ENCODE measurements at regions not wholly inside any gene's neighbourhood (a gene's known extent, or its start where the extent isn't known, plus 50 kb on each side); places are given as distances from the start of the nearest gene placed in this dataset.

DNA sequence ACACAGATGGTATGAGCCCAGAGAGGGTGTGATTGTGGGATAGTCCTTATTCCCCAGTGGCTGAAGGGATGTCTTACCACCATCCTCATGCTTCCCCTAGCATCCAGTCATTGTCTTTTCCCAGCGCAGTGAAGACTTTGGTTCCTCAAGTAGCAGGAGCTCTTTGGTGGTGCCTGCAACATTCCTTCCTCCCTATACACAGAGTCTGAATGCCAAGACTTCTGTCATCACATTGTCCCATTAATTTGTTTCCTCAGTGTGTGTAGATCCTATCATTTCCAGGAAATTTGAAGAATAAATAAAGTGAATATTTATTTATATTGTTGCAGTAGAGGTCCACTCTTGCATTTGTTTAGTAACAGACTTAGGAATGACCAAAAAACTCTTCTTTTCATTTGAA is 147.2 kb downstream of the DACT1 start:
- DNase-seq: peak; percentile 43

DNA sequence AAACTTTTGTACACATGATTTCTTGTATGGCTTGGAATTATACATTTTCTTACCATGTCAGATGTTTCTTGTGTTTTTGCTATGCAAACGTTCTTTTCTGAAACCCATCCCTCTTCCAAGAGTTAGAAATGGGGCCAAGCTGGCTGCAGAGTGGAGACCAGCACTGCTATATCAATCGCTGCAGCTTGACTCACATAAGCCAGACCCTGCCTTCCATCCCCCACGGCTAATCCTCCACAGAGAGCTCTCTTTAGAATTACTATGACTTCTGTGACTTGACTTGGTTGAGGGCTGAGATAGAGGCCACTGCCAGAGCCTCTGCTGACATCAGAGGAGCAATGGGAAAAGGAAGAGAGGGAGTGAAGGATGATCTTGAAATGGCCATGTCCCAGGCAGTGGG is 147.9 kb downstream of the DACT1 start:
- DNase-seq: no peak

GRCh38 chr14:58787592-58787991 is 149.8 kb downstream of the DACT1 start:
- no peak for DNase-seq

DNA sequence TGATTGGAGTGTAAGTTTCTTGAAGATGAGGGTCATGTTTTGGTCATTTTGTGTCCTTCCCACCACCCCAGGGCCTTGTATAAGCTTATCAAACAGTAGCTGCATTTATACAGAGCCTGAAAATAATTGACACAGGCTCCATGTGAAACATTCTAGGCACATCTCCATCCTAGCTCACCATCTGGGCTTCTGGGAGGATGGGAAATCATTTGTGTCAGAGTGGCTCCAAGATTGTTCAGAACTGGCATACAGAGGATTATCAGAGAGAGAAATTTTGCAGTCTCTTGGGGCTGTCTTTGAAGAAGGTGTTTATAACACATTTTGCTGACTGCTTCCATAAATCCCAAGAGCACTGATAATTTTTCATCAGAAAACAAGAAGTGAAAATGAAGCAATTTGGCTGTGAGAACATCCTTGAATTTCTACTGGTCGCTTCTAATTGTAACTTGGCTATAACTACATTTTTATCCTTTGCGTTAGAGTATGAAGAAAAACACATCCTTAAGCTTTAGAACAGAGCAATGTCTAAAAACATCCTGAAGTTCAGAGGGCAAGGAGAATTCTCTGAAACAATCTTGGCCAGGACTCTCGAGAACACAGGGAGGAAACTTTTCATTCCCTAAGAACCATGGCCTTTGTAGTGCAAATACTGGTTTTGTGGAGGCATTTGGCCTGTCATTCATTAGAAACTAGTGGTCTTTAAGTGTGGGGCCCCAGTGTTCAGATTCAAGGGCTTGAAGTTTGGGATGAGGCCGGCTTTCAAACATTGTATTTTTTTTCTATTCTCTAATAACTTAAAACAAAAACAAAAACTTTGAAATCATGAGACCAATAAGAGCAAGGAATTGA is 151.1 kb downstream of the DACT1 start:
- no peak for DNase-seq

- DNase-seq: peak; percentile 42
These were observed 152.0 kb downstream of the DACT1 start for GRCh38 chr14:58789736-58790135.

DNA sequence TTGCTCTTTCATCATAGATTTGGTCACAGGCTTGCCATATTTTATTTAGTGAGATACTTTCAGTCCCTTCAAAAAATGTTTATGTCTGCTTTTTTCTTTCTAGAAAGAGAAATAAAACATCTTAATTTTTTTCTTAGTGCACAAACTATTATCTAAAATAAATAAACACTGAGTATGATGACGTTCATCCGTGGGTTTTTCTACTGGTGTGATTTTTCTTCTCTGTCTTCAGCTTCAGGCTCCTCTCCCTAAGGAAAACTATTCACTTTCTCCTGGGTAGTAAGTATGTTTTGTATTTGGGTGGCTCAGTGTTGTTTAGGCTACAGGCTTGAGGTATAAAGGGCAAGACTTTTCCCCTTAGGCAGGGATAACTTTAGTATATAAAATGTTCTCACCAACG is 154.7 kb downstream of the DACT1 start:
- peak; percentile 62 for DNase-seq

GRCh38 chr14:58793131-58793740 is 155.5 kb downstream of the DACT1 start:
- peak; percentile 40 for DNase-seq

GRCh38 chr14:58794993-58795762 is 157.4 kb downstream of the DACT1 start:
- no peak for DNase-seq

DNA sequence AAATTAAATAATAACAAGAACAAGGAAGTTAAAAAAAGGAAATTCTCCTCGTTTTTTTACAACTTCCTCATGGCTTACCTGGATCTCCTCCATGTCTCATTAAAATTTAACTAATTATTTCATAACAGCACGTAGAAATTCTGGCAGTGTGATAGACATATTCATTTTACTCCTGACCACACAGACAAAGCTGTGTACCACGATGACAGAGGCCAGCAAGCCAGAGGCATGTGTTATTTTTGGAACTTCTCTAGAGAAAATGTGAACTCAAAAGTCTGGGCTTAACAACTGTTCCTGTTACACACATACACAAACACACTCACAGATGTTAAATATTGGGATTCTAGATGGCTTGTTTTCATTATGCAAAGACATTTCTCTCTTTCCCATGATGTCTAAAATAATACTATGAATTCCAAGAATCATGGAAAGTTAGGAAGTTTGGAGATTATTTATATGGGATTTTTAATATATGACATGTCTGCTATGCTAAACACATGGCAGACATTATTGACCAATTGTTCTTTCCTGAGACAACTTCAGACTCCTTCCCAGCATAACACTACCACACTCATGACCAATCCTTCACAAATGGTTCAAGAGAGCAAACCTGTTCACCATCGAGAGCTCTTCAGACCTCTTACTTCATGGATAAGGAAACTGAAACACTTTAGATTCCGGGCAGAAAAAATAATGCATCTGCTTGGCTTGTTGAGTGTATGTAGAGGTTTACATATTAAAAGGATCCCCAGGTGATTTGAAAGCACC is 158.7 kb downstream of the DACT1 start:
- no peak for DNase-seq

- no peak for DNase-seq
These were observed 159.3 kb downstream of the DACT1 start for GRCh38 chr14:58797010-58797429.

DNA sequence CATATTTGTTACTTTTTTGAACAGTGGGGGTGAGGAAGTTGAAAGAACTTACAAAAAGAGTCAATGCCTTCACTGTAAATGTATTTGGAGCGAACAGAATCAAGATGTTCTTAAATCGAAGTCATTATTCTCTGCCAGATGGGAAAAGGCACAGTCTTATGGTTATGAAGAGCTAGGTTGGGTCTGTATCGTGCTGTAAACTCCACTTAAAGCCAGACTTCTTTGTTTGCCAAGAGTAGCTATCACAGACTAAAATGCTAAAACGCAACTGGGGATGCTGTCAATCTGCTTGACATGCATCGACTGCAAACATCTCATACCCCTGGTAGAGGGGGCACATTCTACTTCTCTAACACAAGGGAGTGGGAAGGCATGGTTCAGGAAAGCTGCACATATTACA is 160.4 kb downstream of the DACT1 start:
- no peak for DNase-seq

DNA sequence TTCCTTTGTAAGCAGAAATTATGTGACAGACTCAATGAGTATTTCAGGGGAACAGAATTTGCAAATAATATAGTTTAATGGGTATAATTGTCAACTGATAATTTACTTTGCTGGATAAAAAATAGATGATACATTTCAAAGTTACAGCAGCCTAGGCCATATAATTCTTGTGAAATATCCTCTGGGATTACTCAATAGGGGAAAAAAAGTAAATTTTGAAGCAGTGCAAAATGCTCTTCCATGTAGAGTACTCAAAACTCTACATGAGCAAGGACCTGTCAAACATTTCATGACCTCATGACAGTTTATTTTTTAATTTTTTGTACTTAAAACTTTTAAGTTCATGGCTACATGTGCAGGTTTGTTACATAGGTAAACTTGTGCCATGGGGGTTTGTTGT is 163.3 kb downstream of the DACT1 start:
- no peak for DNase-seq

DNA sequence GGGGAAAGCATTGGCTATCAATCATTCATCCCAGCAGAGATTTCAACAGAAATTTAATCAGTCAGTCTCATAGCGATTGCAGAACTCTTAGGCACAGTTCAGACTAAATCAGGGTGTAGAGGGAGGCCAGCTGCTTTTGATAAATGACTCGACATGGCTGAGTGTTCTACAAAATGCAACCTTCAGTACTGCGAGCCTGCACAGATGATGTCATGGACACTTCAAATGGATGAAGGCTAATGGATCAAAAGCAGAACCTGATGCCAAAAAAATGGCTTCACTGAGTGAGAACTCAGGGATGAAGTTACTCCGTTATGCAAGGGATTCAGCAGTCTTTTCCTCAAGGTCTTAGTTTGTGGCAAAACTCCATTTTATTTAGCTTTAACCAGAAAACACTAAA is 167.3 kb downstream of the DACT1 start:
- DNase-seq: peak; percentile 62

- peak; percentile 87 for DNase-seq
These were observed 168.0 kb downstream of the DACT1 start for GRCh38 chr14:58805605-58806409.

DNA sequence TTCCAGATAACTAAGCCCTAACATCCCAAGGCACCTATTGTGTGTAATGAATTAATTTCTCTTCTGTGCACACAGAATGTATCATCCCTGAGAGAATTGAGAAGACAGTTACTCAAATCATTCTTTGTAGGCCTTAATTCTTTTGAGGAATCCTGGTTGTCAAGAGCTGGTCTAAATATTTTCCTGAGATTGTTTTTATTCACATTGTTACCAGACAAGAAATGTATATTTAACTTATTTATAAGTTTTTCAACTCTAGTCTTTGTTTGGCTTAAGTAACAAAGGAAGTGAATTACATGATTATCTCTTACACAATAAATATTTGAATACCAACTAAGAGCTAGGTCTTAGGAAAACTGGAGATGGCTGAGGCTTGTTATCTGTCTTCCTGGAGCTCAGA is 169.4 kb downstream of the DACT1 start:
- DNase-seq: no peak

DNA sequence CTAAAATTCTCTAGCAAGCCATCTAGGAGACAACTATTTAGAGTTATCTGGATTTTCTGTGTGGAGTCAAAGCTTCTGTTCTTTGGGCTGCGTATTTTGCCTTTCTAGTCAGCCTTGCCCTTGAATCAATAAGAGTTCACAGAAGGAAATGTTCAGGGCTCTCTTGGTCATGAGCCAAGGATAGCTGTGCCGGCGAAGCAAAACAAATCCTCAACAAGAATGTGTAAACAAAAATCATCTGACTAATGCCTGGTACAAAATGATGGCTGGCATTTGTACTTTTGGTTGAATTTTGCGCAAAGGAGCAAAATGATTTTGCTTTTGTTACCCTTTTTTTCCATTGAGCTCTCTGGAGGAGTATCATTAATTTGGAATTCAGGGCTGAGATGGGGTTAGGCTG is 171.1 kb downstream of the DACT1 start:
- DNase-seq: peak; percentile 67

GRCh38 chr14:58809520-58809919 is 171.8 kb downstream of the DACT1 start:
- DNase-seq: no peak

- DNase-seq: no peak
These were observed 174.5 kb downstream of the DACT1 start for GRCh38 chr14:58812050-58812910.

GRCh38 chr14:58813745-58814144 is 176.0 kb downstream of the DACT1 start:
- DNase-seq: no peak

- DNase-seq: peak; percentile 57
These were observed 176.7 kb downstream of the DACT1 start for GRCh38 chr14:58814466-58814865.
